Astrocyte (in vitro differentiated cells and primary cell): ENCODE measurements at regions not wholly inside any gene's neighbourhood (a gene's known extent, or its start where the extent isn't known, plus 50 kb on each side); places are given as distances from the start of the nearest gene placed in this dataset.

Experiments used
- DNase-seq: peaks from one replicate; pipeline ENCODE4 v3.0.0-alpha.2; 2010; ENCODE audit warnings: low read depth
- FAIRE-seq: peaks from 2 replicates; lab custom pipeline; 2011; peaks lifted over from hg19 to GRCh38; lab: Jason Lieb, UNC
- H2AFZ ChIP-seq: 2 replicates; pipeline ENCODE4 v1.6.0; 2012; ENCODE audit warnings: low read depth, low read length, inconsistent platforms
- H3K27ac ChIP-seq: 2 replicates; pipeline ENCODE4 v1.5.1; 2011; ENCODE audit warnings: low read depth, low read length, inconsistent platforms
- H3K27me3 ChIP-seq: 2 replicates; pipeline ENCODE4 v1.6.0; 2011; ENCODE audit warnings: low read length, inconsistent platforms; ENCODE audit not compliant: insufficient read depth
- H3K36me3 ChIP-seq: 2 replicates; pipeline ENCODE4 v1.5.1; 2011; ENCODE audit warnings: low read length, inconsistent platforms; ENCODE audit not compliant: insufficient read depth
- H3K4me1 ChIP-seq: 2 replicates; pipeline ENCODE4 v1.5.1; 2011; ENCODE audit warnings: low read length, inconsistent platforms; ENCODE audit not compliant: insufficient read depth
- H3K4me2 ChIP-seq: 2 replicates; pipeline ENCODE4 v1.6.0; 2012; ENCODE audit warnings: low read length, inconsistent platforms
- H3K4me3 ChIP-seq: 2 replicates; pipeline ENCODE4 v1.5.1; 2011; ENCODE audit warnings: low read depth, mild to moderate bottlenecking, low read length, inconsistent platforms; ENCODE audit not compliant: insufficient read depth
- H3K79me2 ChIP-seq: 2 replicates; pipeline ENCODE4 v1.6.0; 2012; ENCODE audit warnings: mild to moderate bottlenecking, low read length, inconsistent platforms; ENCODE audit not compliant: insufficient read depth
- H3K9ac ChIP-seq: 2 replicates; pipeline ENCODE4 v1.6.0; 2012; ENCODE audit warnings: mild to moderate bottlenecking, low read length, inconsistent platforms
- H3K9me3 ChIP-seq: 2 replicates; pipeline ENCODE4 v1.5.1; 2012; ENCODE audit warnings: low read depth, mild to moderate bottlenecking, low read length, inconsistent platforms; ENCODE audit not compliant: insufficient read depth
- H4K20me1 ChIP-seq: 2 replicates; pipeline ENCODE4 v1.6.0; 2012; ENCODE audit warnings: low read length, inconsistent platforms; ENCODE audit not compliant: insufficient read depth
- H3K27ac Mint-ChIP-seq: one replicate; pipeline ENCODE4 v1.8.0; 2021; ENCODE audit warnings: mild to moderate bottlenecking, mixed read lengths; ENCODE audit not compliant: unreplicated experiment
- H3K27me3 Mint-ChIP-seq: one replicate; pipeline ENCODE4 v1.8.0; 2021; ENCODE audit warnings: low read depth, mixed read lengths; ENCODE audit not compliant: unreplicated experiment
- H3K36me3 Mint-ChIP-seq: one replicate; pipeline ENCODE4 v1.8.0; 2021; ENCODE audit warnings: low read depth, mixed read lengths; ENCODE audit not compliant: unreplicated experiment
- H3K4me1 Mint-ChIP-seq: one replicate; pipeline ENCODE4 v1.8.0; 2021; ENCODE audit warnings: low read depth, mixed read lengths; ENCODE audit not compliant: unreplicated experiment
- H3K4me3 Mint-ChIP-seq: one replicate; pipeline ENCODE4 v1.8.0; 2021; ENCODE audit warnings: mild to moderate bottlenecking, moderate library complexity, mixed read lengths; ENCODE audit not compliant: unreplicated experiment
- H3K9me3 Mint-ChIP-seq: one replicate; pipeline ENCODE4 v1.8.0; 2021; ENCODE audit warnings: mild to moderate bottlenecking, mixed read lengths; ENCODE audit not compliant: unreplicated experiment
- CTCF ChIP-seq: IDR thresholded peaks from 2 replicates; pipeline ENCODE4 v1.5.1; 2011; ENCODE audit warnings: low read depth, mild to moderate bottlenecking, inconsistent platforms, low read length, moderate library complexity; ENCODE audit not compliant: insufficient read depth
- EZH2 ChIP-seq: IDR thresholded peaks from 2 replicates; pipeline ENCODE4 v1.6.1; 2012; ENCODE audit warnings: mild to moderate bottlenecking, low read length, inconsistent platforms; ENCODE audit not compliant: insufficient read depth

- no peak overlapping the region for H3K9ac ChIP-seq
- Mint-ChIP-seq H3K27ac (no peak overlapping the region), H3K4me1 (no peaks in the 10 kb centered on the region), H3K9me3 (no peaks in the 10 kb centered on the region), H3K4me3 (no peak overlapping the region), H3K36me3 (no peaks in the 10 kb centered on the region), H3K27me3 (no peaks in the 10 kb centered on the region)
- no peaks in the 10 kb centered on the region for H3K9me3 ChIP-seq
- DNase-seq (peak; percentile 69), FAIRE-seq (peak; percentile 95)
- peak overlapping the region; percentile 6 for H2AFZ ChIP-seq
- H3K4me2 ChIP-seq, result peak overlapping the region; percentile 45
- H4K20me1 ChIP-seq, result no peaks in the 10 kb centered on the region
- no peak for TF ChIP-seq EZH2
- TF ChIP-seq CTCF, result no peak
- H3K4me1 ChIP-seq, result peaks cover 9% of the 10 kb centered on the region
- no peaks in the 10 kb centered on the region for H3K79me2 ChIP-seq
- H3K36me3 ChIP-seq, result no peaks in the 10 kb centered on the region
- no peaks in the 10 kb centered on the region for H3K27me3 ChIP-seq
- no peak overlapping the region for H3K27ac ChIP-seq
- H3K4me3 ChIP-seq, result no peak overlapping the region
These were observed 793.3 kb upstream of the SOX9 start for GRCh38 chr17:71327376-71328059.

- Histone ChIP-seq H2AFZ (no peak overlapping the region), H3K9ac (no peak overlapping the region), H3K9me3 (no peaks in the 10 kb centered on the region), H3K36me3 (no peaks in the 10 kb centered on the region), H4K20me1 (no peaks in the 10 kb centered on the region), H3K27ac (no peak overlapping the region), H3K4me2 (peak overlapping the region; percentile 40), H3K27me3 (no peaks in the 10 kb centered on the region), H3K4me1 (peaks cover 9% of the 10 kb centered on the region), H3K4me3 (no peak overlapping the region), H3K79me2 (no peaks in the 10 kb centered on the region)
- Mint-ChIP-seq H3K36me3 (no peaks in the 10 kb centered on the region), H3K27ac (no peak overlapping the region), H3K4me1 (peaks cover 6% of the 10 kb centered on the region), H3K9me3 (no peaks in the 10 kb centered on the region), H3K27me3 (no peaks in the 10 kb centered on the region), H3K4me3 (no peak overlapping the region)
- peak; percentile 29 for DNase-seq
- no peak for FAIRE-seq
- TF ChIP-seq CTCF (no peak), EZH2 (no peak)
These were observed 791.3 kb upstream of the SOX9 start for GRCh38 chr17:71329310-71330098.

GRCh38 chr17:71330099-71330375 lies 790.8 kb upstream of the SOX9 start:
- no peak for FAIRE-seq
- H3K36me3 ChIP-seq, result no peaks in the 10 kb centered on the region
- peak; percentile 47 for DNase-seq
- no peak overlapping the region for H3K4me3 Mint-ChIP-seq
- no peaks in the 10 kb centered on the region for H4K20me1 ChIP-seq
- H3K36me3 Mint-ChIP-seq, result no peaks in the 10 kb centered on the region
- peak overlapping the region; percentile 40 for H3K4me2 ChIP-seq
- H3K27me3 Mint-ChIP-seq, result no peaks in the 10 kb centered on the region
- H3K9ac ChIP-seq, result no peak overlapping the region
- no peak for TF ChIP-seq CTCF
- TF ChIP-seq EZH2, result no peak
- no peaks in the 10 kb centered on the region for H3K27me3 ChIP-seq
- H3K4me1 Mint-ChIP-seq, result peaks cover 6% of the 10 kb centered on the region
- H3K27ac Mint-ChIP-seq, result no peak overlapping the region
- no peak overlapping the region for H2AFZ ChIP-seq
- H3K79me2 ChIP-seq, result no peaks in the 10 kb centered on the region
- no peaks in the 10 kb centered on the region for H3K9me3 Mint-ChIP-seq
- H3K4me3 ChIP-seq, result no peak overlapping the region
- peaks cover 9% of the 10 kb centered on the region for H3K4me1 ChIP-seq
- no peaks in the 10 kb centered on the region for H3K9me3 ChIP-seq
- H3K27ac ChIP-seq, result no peak overlapping the region
